H1 (cell line): ENCODE measurements at regions not wholly inside any gene's neighbourhood (a gene's known extent, or its start where the extent isn't known, plus 50 kb on each side); places are given as distances from the start of the nearest gene placed in this dataset.

ENCODE experiments used
- CTCF ChIA-PET: fragments of 300-600 bp; sonication (Branson Sonifier 250); formaldehyde crosslinking; loops from one replicate; lab custom pipeline; 2021; ENCODE audit not compliant: partially characterized antibody; lab: Charles Lee
- POLR2A ChIA-PET: fragments of 300-600 bp; sonication (Branson Sonifier 250); formaldehyde crosslinking; loops from one replicate; lab custom pipeline; 2021; ENCODE audit warnings: inconsistent platforms; ENCODE audit not compliant: partially characterized antibody; lab: Charles Lee
- DNase-seq, 2 experiments: peaks; one replicate each; pipeline versions ENCODE4 v3.0.0 to v3.0.0-alpha.2; 2010 to 2022; ENCODE audit warnings: low spot score in 2 of 2, low read depth in 1 of 2, mixed read lengths in 1 of 2
- FAIRE-seq: peaks from 2 replicates; lab custom pipeline; 2011; peaks lifted over from hg19 to GRCh38; lab: Jason Lieb, UNC
- H2AFZ ChIP-seq: 2 replicates; pipeline ENCODE4 v1.8.1; 2012; ENCODE audit warnings: low read length, inconsistent platforms
- H2AK5ac ChIP-seq: 2 replicates; pipeline ENCODE4 v1.6.1; 2013; ENCODE audit warnings: low read depth, low read length
- H2BK120ac ChIP-seq: replicated peaks from 2 replicates; pipeline ENCODE3; 2013; ENCODE audit warnings: low read depth, low read length, inconsistent platforms
- H2BK12ac ChIP-seq: 2 replicates; pipeline ENCODE4 v1.6.1; 2013; ENCODE audit warnings: low read depth, low read length
- H2BK15ac ChIP-seq: 2 replicates; pipeline ENCODE4 v1.6.1; 2013; ENCODE audit warnings: low read length
- H2BK20ac ChIP-seq: 2 replicates; pipeline ENCODE4 v1.6.1; 2013; ENCODE audit warnings: low read length
- H2BK5ac ChIP-seq: 2 replicates; pipeline ENCODE4 v1.6.1; 2013; ENCODE audit warnings: low read depth, low read length
- H3K14ac ChIP-seq: 2 replicates; pipeline ENCODE4 v1.6.1; 2013; ENCODE audit warnings: inconsistent platforms; ENCODE audit not compliant: insufficient read length
- H3K18ac ChIP-seq: 2 replicates; pipeline ENCODE4 v1.6.1; 2013; ENCODE audit warnings: low read length; ENCODE audit errors: extremely low read depth
- H3K23ac ChIP-seq: 2 replicates; pipeline ENCODE4 v1.6.1; 2013; ENCODE audit warnings: inconsistent platforms; ENCODE audit not compliant: insufficient read length
- H3K23me2 ChIP-seq: 2 replicates; pipeline ENCODE4 v1.6.1; 2013; ENCODE audit warnings: low read depth, low read length
- H3K27ac ChIP-seq: 2 replicates; pipeline ENCODE4 v1.6.1; 2011; ENCODE audit warnings: low read depth, low read length, inconsistent platforms
- H3K27me3 ChIP-seq, 4 experiments: replicated peaks in 1 of 4; 1 replicate in 1 of 4; 2 replicates in 3 of 4; pipeline versions ENCODE4 v1.6.1 to v1.8.1; 2011 to 2013; ENCODE audit warnings: low read length in 3 of 4, mild to moderate bottlenecking in 3 of 4, inconsistent platforms in 2 of 4, mixed read lengths in 2 of 4, moderate library complexity in 1 of 4; ENCODE audit not compliant: control insufficient read depth in 3 of 4, insufficient read depth in 3 of 4; ENCODE audit errors: extremely low read depth in 1 of 4
- H3K36me3 ChIP-seq, 4 experiments: 2 replicates each; pipeline versions ENCODE4 v1.6.1 to v1.8.1; 2011 to 2013; ENCODE audit warnings: mild to moderate bottlenecking in 4 of 4, low read length in 3 of 4, moderate library complexity in 2 of 4, control low read depth in 1 of 4, inconsistent platforms in 1 of 4; ENCODE audit not compliant: insufficient read depth in 4 of 4, control insufficient read depth in 2 of 4
- H3K4ac ChIP-seq: replicated peaks from 2 replicates; pipeline ENCODE3; 2013; ENCODE audit warnings: low read length, low read depth, mixed read lengths, inconsistent platforms; ENCODE audit not compliant: insufficient read length
- H3K4me1 ChIP-seq, 4 experiments: replicated peaks in 1 of 4; 1 replicate in 1 of 4; 2 replicates in 3 of 4; pipeline versions ENCODE4 v1.6.1 to v1.8.1; 2011 to 2013; ENCODE audit warnings: low read length in 3 of 4, inconsistent platforms in 2 of 4, mixed read lengths in 1 of 4; ENCODE audit not compliant: insufficient read depth in 4 of 4, control insufficient read depth in 3 of 4
- H3K4me2 ChIP-seq, 2 experiments: 2 replicates each; pipeline versions ENCODE4 v1.6.1 to v1.8.1; 2011 to 2013; ENCODE audit warnings: low read depth in 2 of 2, low read length in 2 of 2, control low read depth in 1 of 2, inconsistent platforms in 1 of 2, mild to moderate bottlenecking in 1 of 2; ENCODE audit not compliant: insufficient read depth in 1 of 2
- H3K4me3 ChIP-seq, 4 experiments: fragments of 200-600, 300-600 bp in 1 of 4; sonication (generic), shearing (Covaris generic), sonication (Bioruptor Twin) in 1 of 4; 2 replicates each; pipeline versions ENCODE4 v1.5.1 to v1.8.1; 2011 to 2016; ENCODE audit warnings: low read length in 4 of 4, low read depth in 3 of 4, control low read depth in 2 of 4, inconsistent platforms in 2 of 4, mild to moderate bottlenecking in 2 of 4, mixed read lengths in 1 of 4, moderate library complexity in 1 of 4; ENCODE audit not compliant: insufficient read depth in 2 of 4; ENCODE audit errors: extremely low read depth in 1 of 4
- H3K56ac ChIP-seq: replicated peaks from 2 replicates; pipeline ENCODE3; 2013; ENCODE audit warnings: low read depth, mild to moderate bottlenecking, mixed read lengths, low read length, inconsistent platforms; ENCODE audit not compliant: insufficient read length
- H3K79me1 ChIP-seq: 2 replicates; pipeline ENCODE4 v1.6.1; 2013; ENCODE audit warnings: low read depth, low read length, control low read depth
- H3K79me2 ChIP-seq, 2 experiments: 2 replicates each; pipeline versions ENCODE4 v1.6.1 to v1.8.1; 2012 to 2013; ENCODE audit warnings: low read length in 2 of 2, mild to moderate bottlenecking in 2 of 2, inconsistent platforms in 1 of 2; ENCODE audit not compliant: insufficient read depth in 2 of 2, control insufficient read depth in 1 of 2
- H3K9ac ChIP-seq, 4 experiments: replicated peaks in 1 of 4; 1 replicate in 1 of 4; 2 replicates in 3 of 4; pipeline versions ENCODE4 v1.6.1 to v1.8.1; 2011 to 2013; ENCODE audit warnings: low read depth in 3 of 4, low read length in 3 of 4, control low read depth in 2 of 4, mild to moderate bottlenecking in 2 of 4, moderate library complexity in 2 of 4, inconsistent platforms in 1 of 4; ENCODE audit errors: extremely low read depth in 1 of 4
- H3K9me3 ChIP-seq, 2 experiments: 2 replicates each; pipeline versions ENCODE4 v1.6.1 to v1.8.1; 2012 to 2013; ENCODE audit warnings: mild to moderate bottlenecking in 2 of 2, moderate library complexity in 2 of 2, control low read depth in 1 of 2, inconsistent platforms in 1 of 2, low read depth in 1 of 2, low read length in 1 of 2, mixed read lengths in 1 of 2; ENCODE audit not compliant: insufficient read depth in 2 of 2
- H4K20me1 ChIP-seq, 2 experiments: replicated peaks in 1 of 2; 2 replicates each; pipeline versions ENCODE3 to v1.8.1; 2011 to 2013; ENCODE audit warnings: inconsistent platforms in 2 of 2, low read length in 2 of 2, mild to moderate bottlenecking in 1 of 2; ENCODE audit not compliant: insufficient read depth in 2 of 2, control insufficient read depth in 1 of 2
- H4K5ac ChIP-seq: 2 replicates; pipeline ENCODE4 v1.6.1; 2013; ENCODE audit warnings: low read length, low read depth, mixed read lengths, inconsistent platforms; ENCODE audit not compliant: insufficient read length
- H4K8ac ChIP-seq: 2 replicates; pipeline ENCODE4 v1.8.0; 2013; ENCODE audit warnings: mild to moderate bottlenecking, moderate library complexity, low read length, inconsistent platforms; ENCODE audit not compliant: insufficient read depth; ENCODE audit errors: extremely low read depth
- H4K91ac ChIP-seq: replicated peaks from 2 replicates; pipeline ENCODE3; 2013; ENCODE audit warnings: low read length, mixed read lengths, inconsistent platforms; ENCODE audit not compliant: insufficient read length
- BACH1 ChIP-seq: IDR thresholded peaks from 2 replicates; pipeline ENCODE4 v1.6.1; 2012; ENCODE audit warnings: low read length, improper control_type of control experiment
- CHD1 ChIP-seq: IDR thresholded peaks from 2 replicates; pipeline ENCODE4 v1.6.1; 2012; ENCODE audit warnings: low read depth, low read length, improper control_type of control experiment
- FOSL1 ChIP-seq: IDR thresholded peaks from 2 replicates; pipeline ENCODE4 v1.6.1; 2011; ENCODE audit warnings: mild to moderate bottlenecking, low read depth, low read length, moderate library complexity; ENCODE audit not compliant: insufficient read depth
- HDAC6 ChIP-seq: IDR thresholded peaks from one replicate; pipeline ENCODE4 v1.7.1; 2012; ENCODE audit warnings: low read depth, mild to moderate bottlenecking, inconsistent platforms, low read length, moderate library complexity
- SIRT6 ChIP-seq: IDR thresholded peaks from one replicate; pipeline ENCODE4 v1.7.1; 2012; ENCODE audit warnings: low read length, inconsistent platforms
- SIX5 ChIP-seq: IDR thresholded peaks from 2 replicates; pipeline ENCODE4 v1.6.1; 2011; ENCODE audit warnings: mild to moderate bottlenecking, low read depth, low read length
- SUZ12 ChIP-seq: fragments of 200-600 bp; sonication (generic); IDR thresholded peaks from 2 replicates; pipeline ENCODE4 v1.6.1; 2012; ENCODE audit warnings: mild to moderate bottlenecking, inconsistent platforms, low read length, moderate library complexity, mixed read lengths
- TCF12 ChIP-seq: IDR thresholded peaks from 2 replicates; pipeline ENCODE4 v1.6.1; 2011; ENCODE audit warnings: low read depth, mild to moderate bottlenecking, low read length
- YY1 ChIP-seq: IDR thresholded peaks from 2 replicates; pipeline ENCODE4 v1.6.1; 2011; ENCODE audit warnings: low read depth, mild to moderate bottlenecking, low read length
- WGBS, 2 experiments: shearing (Covaris generic) in 1 of 2; methylation state at CpG; one replicate each; pipeline versions ENCODE4 v1.1.6 to v1.1.7; 2013 to 2015; ENCODE audit warnings: low lambda C conversion rate in 2 of 2, mixed read lengths in 2 of 2, inconsistent platforms in 1 of 2, low coverage in 1 of 2, missing lambda C conversion rate in 1 of 2; ENCODE audit not compliant: insufficient replicate concordance in 2 of 2, insufficient coverage in 1 of 2, insufficient read length in 1 of 2; ENCODE audit errors: extremely low coverage in 1 of 2, missing lambda C conversion rate in 1 of 2; 5-methylcytosine and 5-hydroxymethylcytosine counted together
- TF ChIP-seq, protein P1 (sequence below), 3 experiments: IDR thresholded peaks; 1 replicate in 2 of 3; 2 replicates in 1 of 3; pipeline versions ENCODE4 v1.5.1 to v1.6.1; 2011; ENCODE audit warnings: low read length in 3 of 3, mild to moderate bottlenecking in 3 of 3, inconsistent platforms in 2 of 3, low read depth in 1 of 3, moderate library complexity in 1 of 3; ENCODE audit not compliant: insufficient read depth in 1 of 3; ENCODE audit errors: control extremely low read depth in 1 of 3

DNA sequence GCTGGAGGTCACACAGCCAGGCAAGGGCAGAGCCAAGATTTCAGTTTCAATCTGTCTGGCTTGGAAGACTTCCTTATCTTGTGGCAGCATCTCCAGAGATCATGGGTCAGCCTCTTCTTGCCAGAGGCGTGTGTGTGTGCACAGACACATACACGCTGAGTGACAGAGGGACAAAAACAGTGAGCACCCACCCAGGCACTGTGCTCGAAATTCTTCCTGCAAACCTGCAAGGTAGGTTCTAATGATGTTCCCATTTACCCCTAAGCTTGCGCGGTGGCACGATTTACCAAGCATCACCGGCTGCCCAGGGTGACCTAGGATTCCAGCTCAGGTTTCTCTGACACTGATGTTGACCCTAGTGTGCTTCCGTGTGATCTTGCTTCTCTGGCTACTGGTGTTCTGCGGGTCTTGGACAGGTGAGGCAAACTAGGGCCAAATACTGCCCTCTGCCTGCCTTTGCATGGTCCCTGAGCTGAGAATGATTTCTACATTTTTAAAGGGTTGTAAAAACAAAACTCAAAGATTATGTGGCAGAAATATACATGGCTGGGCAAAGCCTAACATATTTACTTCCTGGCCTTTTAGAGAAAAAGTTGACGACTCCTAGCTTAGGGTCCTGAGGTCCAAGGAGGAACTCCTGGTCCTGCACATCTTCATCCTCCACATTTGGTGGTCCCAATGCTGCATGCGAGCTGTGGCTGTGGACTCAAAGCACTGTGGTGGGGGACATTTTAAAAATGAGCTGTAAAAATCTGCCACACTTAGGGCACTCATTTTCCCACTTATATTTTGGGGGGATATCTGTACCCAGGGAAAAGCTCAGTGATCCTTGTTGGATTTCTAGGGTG lies 268.5 kb downstream of the RPS24 start:
- peaks cover 7 to 10% (median 7%) of the 10 kb centered on the region in 4 experiments for H3K4me1 ChIP-seq
- H3K4me2 ChIP-seq: peak overlapping the region; percentile 82 to 90
- peak overlapping the region; percentile 89 for H2BK5ac ChIP-seq
- no peak overlapping the region for H3K27ac ChIP-seq
- H3K56ac ChIP-seq: no peak overlapping the region
- H4K91ac ChIP-seq: no peak overlapping the region
- FAIRE-seq (peak; percentile 68), DNase-seq (peak in 1 of 2 experiments; percentile 45)
- peak overlapping the region in 3 of 4 experiments; percentile 46 to 65 (median 55); a peak in 5 of 8 replicates for H3K4me3 ChIP-seq
- H3K18ac ChIP-seq: no peak overlapping the region
- 0 out of 7 replicates have a peak, but pooled peaks cover 0 to 3% (median 0%) of the 10 kb centered on the region in 4 experiments for H3K27me3 ChIP-seq
- peak overlapping the region; percentile 88; the same call in 1 of the 2 replicates for H2BK15ac ChIP-seq
- H2AK5ac ChIP-seq: no peak overlapping the region
- H4K20me1 ChIP-seq: no peaks in the 10 kb centered on the region
- no peak overlapping the region for H3K14ac ChIP-seq
- POLR2A ChIA-PET: interaction anchor here (0.7 to 1.4 kb wide), 5 partner anchors 9 to 260 kb away, joined by 3 to 6 read pairs (median 3); no protein-coding TSS in a partner anchor
- no peaks in the 10 kb centered on the region for H3K79me1 ChIP-seq
- CTCF ChIA-PET: interaction anchor here (0.6 to 5.3 kb wide), 34 partner anchors 10 to 552 kb away, joined by 3 to 55 read pairs (median 4); no protein-coding TSS in a partner anchor
- H2BK120ac ChIP-seq: no peak overlapping the region
- no peak overlapping the region for H3K4ac ChIP-seq
- H2BK20ac ChIP-seq: peak overlapping the region; percentile 61; the same call in 1 of the 2 replicates
- H4K5ac ChIP-seq: no peak overlapping the region
- H3K23ac ChIP-seq: no peak overlapping the region
- 84% methylated on average over 11 of the region's 11 CpGs; no CpG with 5 or more reads in 1 of the 2 experiments for WGBS, 2 experiments
- no peak overlapping the region for H3K9ac ChIP-seq
- no peak overlapping the region for H4K8ac ChIP-seq
- no peaks in the 10 kb centered on the region; a peak in 1 of 4 replicates for H3K9me3 ChIP-seq
- no peaks in the 10 kb centered on the region for H3K79me2 ChIP-seq
- H2AFZ ChIP-seq: peak overlapping the region; percentile 43; the same call in 1 of the 2 replicates
- H3K23me2 ChIP-seq: peaks cover 4% of the 10 kb centered on the region
- H2BK12ac ChIP-seq: peak overlapping the region; percentile 86; the same call in 1 of the 2 replicates
- no peaks in the 10 kb centered on the region for H3K36me3 ChIP-seq
- TF ChIP-seq BACH1: no peak
- TF ChIP-seq, protein P1, sequence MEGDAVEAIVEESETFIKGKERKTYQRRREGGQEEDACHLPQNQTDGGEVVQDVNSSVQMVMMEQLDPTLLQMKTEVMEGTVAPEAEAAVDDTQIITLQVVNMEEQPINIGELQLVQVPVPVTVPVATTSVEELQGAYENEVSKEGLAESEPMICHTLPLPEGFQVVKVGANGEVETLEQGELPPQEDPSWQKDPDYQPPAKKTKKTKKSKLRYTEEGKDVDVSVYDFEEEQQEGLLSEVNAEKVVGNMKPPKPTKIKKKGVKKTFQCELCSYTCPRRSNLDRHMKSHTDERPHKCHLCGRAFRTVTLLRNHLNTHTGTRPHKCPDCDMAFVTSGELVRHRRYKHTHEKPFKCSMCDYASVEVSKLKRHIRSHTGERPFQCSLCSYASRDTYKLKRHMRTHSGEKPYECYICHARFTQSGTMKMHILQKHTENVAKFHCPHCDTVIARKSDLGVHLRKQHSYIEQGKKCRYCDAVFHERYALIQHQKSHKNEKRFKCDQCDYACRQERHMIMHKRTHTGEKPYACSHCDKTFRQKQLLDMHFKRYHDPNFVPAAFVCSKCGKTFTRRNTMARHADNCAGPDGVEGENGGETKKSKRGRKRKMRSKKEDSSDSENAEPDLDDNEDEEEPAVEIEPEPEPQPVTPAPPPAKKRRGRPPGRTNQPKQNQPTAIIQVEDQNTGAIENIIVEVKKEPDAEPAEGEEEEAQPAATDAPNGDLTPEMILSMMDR (IDR thresholded peaks at IDR 0.05; ENCODE audit: control extremely low read depth in 1 of 3, insufficient read depth in 1 of 3, low read depth in 1 of 3, low read length in 3 of 3): peak; percentile 39 to 41 (median 41)
- TF ChIP-seq FOSL1: no peak
- TF ChIP-seq YY1: no peak
- no peak for TF ChIP-seq HDAC6
- no peak for TF ChIP-seq TCF12
- TF ChIP-seq SIRT6: no peak
- no peak for TF ChIP-seq SUZ12
- no peak for TF ChIP-seq SIX5
- no peak for TF ChIP-seq CHD1
